ENCODE measurements at regions not wholly inside any gene's neighbourhood (a gene's known extent, or its start where the extent isn't known, plus 50 kb on each side); places are given as distances from the start of the nearest gene placed in this dataset.

GRCh38 chr1:238223076-238223640 is 332.4 kb upstream of the ZP4 start:
- no peak for TF ChIP-seq ESRRG (CRISPR knock-in tag; IDR thresholded peaks at IDR 0.05)
- no peak for TF ChIP-seq ZNF8 (CRISPR knock-in tag; IDR thresholded peaks at IDR 0.05)
- 0 out of 2 replicates have a peak, but pooled peaks have one; percentile 5 for TF ChIP-seq TOX (CRISPR knock-in tag; IDR thresholded peaks at IDR 0.05; ENCODE audit: borderline replicate concordance)

Measured in SK-N-SH treated with all-trans-retinoic acid at 6 μM for 48 hours (cell line).